MCF 10A (cell line): ENCODE measurements at regions not wholly inside any gene's neighbourhood (a gene's known extent, or its start where the extent isn't known, plus 50 kb on each side); places are given as distances from the start of the nearest gene placed in this dataset.
A peak's percentile ranks its signal among the peaks of the same experiment; 100 is the strongest.

Experiments
- BruUV-seq: library from RNA; stranded (reverse); fragments of 400-500 nt; replicated peaks from 2 replicates; lab custom pipeline; 2021; lab: Mats Ljungman, UMichigan
- CTCF ChIA-PET: fragments of 300-600 bp; sonication (Branson Sonifier 250); formaldehyde crosslinking; extraction: SDS; loops from one replicate; lab custom pipeline; 2021; ENCODE audit warnings: antibody characterized with exemption, inconsistent platforms; lab: Yijun Ruan, JAX
- POLR2A ChIA-PET: fragments of 300-600, 350-650 bp; sonication (Branson Sonifier 250); formaldehyde crosslinking; extraction: SDS; loops from one replicate; lab custom pipeline; 2020; ENCODE audit warnings: antibody characterized with exemption, inconsistent platforms; lab: Yijun Ruan, JAX
- DNase-seq: peaks from one replicate; pipeline ENCODE4 v3.0.0-alpha.2; 2018; ENCODE audit not compliant: unreplicated experiment
- H3K27ac Mint-ChIP-seq: one replicate; pipeline ENCODE4 v1.8.0; 2022; ENCODE audit warnings: mild to moderate bottlenecking, low read depth, mixed read lengths; ENCODE audit not compliant: unreplicated experiment
- H3K27me3 Mint-ChIP-seq: one replicate; pipeline ENCODE4 v1.8.0; 2022; ENCODE audit warnings: mixed read lengths; ENCODE audit not compliant: insufficient read depth, unreplicated experiment
- H3K36me3 Mint-ChIP-seq: one replicate; pipeline ENCODE4 v1.8.0; 2022; ENCODE audit warnings: mild to moderate bottlenecking, moderate library complexity, mixed read lengths; ENCODE audit not compliant: insufficient read depth, unreplicated experiment
- H3K4me1 Mint-ChIP-seq: one replicate; pipeline ENCODE4 v1.8.0; 2022; ENCODE audit warnings: mixed read lengths; ENCODE audit not compliant: insufficient read depth, unreplicated experiment
- H3K4me3 Mint-ChIP-seq: one replicate; pipeline ENCODE4 v1.8.0; 2022; ENCODE audit warnings: mild to moderate bottlenecking, moderate library complexity, mixed read lengths; ENCODE audit not compliant: unreplicated experiment
- H3K9me3 Mint-ChIP-seq: one replicate; pipeline ENCODE4 v1.8.0; 2022; ENCODE audit warnings: mixed read lengths; ENCODE audit not compliant: unreplicated experiment
- intact Hi-C: fragments of 100-400 bp; cut with micrococcal nuclease; formaldehyde crosslinking; loops from 2 replicates; pipeline ENCODE4 v1.14.1; 2022
- TF ChIP-seq, protein P1 (sequence below): fragments of 200-600 bp; IDR thresholded peaks from one replicate; pipeline ENCODE4 v1.8.0; 2022; ENCODE audit warnings: antibody characterized with exemption, mild to moderate bottlenecking; ENCODE audit not compliant: unreplicated experiment

DNA sequence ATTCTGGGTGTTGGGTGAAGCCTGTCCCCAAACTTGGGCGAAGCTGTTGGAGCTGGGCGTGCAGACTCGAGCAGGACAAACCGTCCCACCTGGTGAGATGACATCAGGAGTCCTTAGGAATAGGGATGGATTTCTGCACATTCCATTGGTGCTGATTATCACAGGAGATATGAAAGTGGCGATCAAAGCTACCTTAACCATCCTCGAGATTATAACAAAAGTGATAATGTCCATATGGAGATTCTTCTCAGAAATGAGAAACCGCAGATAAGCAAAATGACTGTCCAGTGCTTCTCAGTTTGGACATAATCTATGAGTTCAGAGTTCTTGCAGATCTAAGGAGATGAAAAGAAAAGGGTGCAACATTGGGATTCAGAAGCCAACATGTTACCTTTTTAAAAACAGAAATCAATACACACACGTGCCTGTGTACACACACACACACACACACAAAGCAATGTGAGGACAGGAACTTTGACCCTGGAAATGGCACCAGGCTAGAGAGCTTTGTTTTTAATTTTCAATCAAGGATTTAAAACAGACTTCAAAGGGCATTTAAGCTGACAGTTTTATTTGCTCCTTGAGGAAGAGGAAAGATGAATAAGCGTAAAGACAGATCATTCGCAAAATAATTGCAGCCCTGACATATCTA is 165.4 kb downstream of the CD83 start:
- intact Hi-C loops = no loop called here
- Mint-ChIP-seq H3K9me3 (no peaks in the 10 kb centered on the region), H3K4me3 (no peak overlapping the region), H3K27me3 (no peaks in the 10 kb centered on the region), H3K36me3 (no peaks in the 10 kb centered on the region), H3K4me1 (peaks cover 19% of the 10 kb centered on the region), H3K27ac (no peak overlapping the region)
- ChIA-PET POLR2A (interaction anchor here (0.7 kb wide), 1 partner anchor 12 kb away, joined by 3 read pairs; no protein-coding TSS in a partner anchor), CTCF (interaction anchor here (0.9 kb wide), 1 partner anchor 10 kb away, joined by 4 read pairs; no protein-coding TSS in a partner anchor)
- no peak for DNase-seq
- TF ChIP-seq, protein P1, sequence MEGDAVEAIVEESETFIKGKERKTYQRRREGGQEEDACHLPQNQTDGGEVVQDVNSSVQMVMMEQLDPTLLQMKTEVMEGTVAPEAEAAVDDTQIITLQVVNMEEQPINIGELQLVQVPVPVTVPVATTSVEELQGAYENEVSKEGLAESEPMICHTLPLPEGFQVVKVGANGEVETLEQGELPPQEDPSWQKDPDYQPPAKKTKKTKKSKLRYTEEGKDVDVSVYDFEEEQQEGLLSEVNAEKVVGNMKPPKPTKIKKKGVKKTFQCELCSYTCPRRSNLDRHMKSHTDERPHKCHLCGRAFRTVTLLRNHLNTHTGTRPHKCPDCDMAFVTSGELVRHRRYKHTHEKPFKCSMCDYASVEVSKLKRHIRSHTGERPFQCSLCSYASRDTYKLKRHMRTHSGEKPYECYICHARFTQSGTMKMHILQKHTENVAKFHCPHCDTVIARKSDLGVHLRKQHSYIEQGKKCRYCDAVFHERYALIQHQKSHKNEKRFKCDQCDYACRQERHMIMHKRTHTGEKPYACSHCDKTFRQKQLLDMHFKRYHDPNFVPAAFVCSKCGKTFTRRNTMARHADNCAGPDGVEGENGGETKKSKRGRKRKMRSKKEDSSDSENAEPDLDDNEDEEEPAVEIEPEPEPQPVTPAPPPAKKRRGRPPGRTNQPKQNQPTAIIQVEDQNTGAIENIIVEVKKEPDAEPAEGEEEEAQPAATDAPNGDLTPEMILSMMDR = no peak
- BruUV-seq = no TSS peak

DNA sequence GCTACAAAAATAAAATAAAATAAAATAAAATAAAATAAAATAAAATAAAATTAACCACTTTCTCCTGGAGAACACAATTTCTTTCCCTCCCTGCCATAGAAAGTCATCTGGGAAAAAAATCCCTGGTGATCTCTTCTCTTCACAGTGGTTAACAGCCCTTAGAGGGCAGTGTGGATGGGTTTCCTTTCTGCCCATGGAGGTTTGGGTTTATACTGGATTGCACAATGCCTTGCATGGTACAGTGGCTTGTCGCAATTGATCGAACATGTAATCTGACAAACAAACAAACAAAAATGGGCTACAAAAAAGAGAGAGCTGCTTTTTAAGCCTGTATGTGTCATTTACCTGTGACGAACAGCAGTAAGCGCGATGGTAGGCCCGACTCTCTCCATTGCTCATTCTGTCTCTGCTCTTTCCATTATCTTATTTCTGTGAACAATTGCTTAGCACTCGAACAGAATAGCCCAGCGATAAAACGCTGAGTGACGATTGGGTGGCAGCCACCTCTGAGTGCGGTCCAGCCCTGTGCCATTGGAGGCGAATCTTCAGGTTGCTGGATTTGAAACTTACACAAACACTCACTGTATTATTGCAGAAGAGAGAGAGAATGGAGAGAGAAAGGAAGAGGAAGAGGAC is 166.1 kb downstream of the CD83 start:
- BruUV-seq = no TSS peak
- CTCF ChIA-PET = interaction anchor here (0.9 kb wide), 1 partner anchor 11 kb away, joined by 4 read pairs; no protein-coding TSS in a partner anchor
- POLR2A ChIA-PET = no interaction called here
- intact Hi-C loops = no loop called here
- peak; percentile 48 for DNase-seq
- Mint-ChIP-seq H3K27ac (no peak overlapping the region), H3K4me3 (no peak overlapping the region), H3K27me3 (no peaks in the 10 kb centered on the region), H3K9me3 (no peaks in the 10 kb centered on the region), H3K4me1 (peaks cover 19% of the 10 kb centered on the region), H3K36me3 (no peaks in the 10 kb centered on the region)
- TF ChIP-seq, protein P1 = no peak

DNA sequence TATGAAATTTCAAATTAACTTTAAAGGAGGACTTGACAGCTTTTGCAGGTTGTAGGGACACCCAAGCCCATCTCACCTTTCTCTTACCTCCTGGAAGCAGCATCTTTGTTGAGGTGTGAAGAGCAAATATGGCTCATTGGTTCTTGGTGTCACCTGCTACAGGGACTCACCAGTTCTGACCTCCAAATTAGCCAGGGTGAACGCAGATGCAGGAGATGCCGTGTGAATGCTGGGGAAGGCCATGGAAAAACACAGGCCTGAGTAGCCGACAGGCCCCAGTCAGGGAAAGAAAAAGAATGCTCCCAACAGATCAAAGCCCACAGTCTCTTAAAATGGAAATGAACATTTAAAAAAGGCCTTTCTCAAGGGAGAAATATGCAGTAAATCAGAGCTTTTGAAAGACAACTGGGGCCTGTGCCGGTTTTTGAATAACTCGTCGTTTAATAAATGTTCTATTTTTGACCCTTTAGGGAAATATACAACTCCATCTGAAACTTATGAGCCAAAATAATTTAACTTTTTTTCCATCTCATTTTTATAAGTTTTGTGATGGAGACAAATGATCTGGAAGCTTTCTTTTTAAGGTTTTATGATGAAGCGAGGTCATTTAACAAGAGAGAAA is 167.5 kb downstream of the CD83 start:
- ChIA-PET POLR2A (interaction anchor here (0.6 kb wide), 1 partner anchor 18 kb away, joined by 3 read pairs; no protein-coding TSS in a partner anchor), CTCF (interaction anchor here (0.7 kb wide), 1 partner anchor 1004 kb away, joined by 3 read pairs; no protein-coding TSS in a partner anchor)
- no peak overlapping the region for H3K27ac Mint-ChIP-seq
- H3K27me3 Mint-ChIP-seq = no peaks in the 10 kb centered on the region
- no peak for DNase-seq
- H3K9me3 Mint-ChIP-seq = no peaks in the 10 kb centered on the region
- peaks cover 19% of the 10 kb centered on the region for H3K4me1 Mint-ChIP-seq
- intact Hi-C loops = no loop called here
- TF ChIP-seq, protein P1 = no peak
- no peak overlapping the region for H3K4me3 Mint-ChIP-seq
- no peaks in the 10 kb centered on the region for H3K36me3 Mint-ChIP-seq
- no TSS peak for BruUV-seq

DNA sequence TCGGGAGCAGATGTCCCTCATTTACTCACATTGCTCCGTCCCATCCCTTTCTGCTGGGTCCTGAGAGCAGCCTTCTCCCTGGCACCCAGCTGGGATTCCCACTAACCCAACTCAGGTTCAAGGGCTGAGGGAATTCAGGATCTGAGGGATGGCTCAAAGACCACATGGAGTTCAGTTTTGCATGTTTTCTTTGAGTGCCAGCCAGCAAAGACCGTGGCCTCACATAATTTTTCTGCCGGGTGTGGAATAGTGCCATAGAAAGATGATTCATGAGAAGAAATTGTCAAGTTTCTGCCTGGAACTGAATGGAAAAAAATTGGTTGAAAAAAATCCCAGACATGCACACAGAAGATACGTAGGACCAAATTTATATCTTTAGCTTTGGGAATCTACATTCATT is 168.6 kb downstream of the CD83 start:
- H3K27me3 Mint-ChIP-seq = no peaks in the 10 kb centered on the region
- H3K9me3 Mint-ChIP-seq = no peaks in the 10 kb centered on the region
- DNase-seq = peak; percentile 90
- ChIA-PET CTCF (no interaction called here), POLR2A (interaction anchor here (0.9 kb wide), 1 partner anchor 14 kb away, joined by 5 read pairs; no protein-coding TSS in a partner anchor)
- no peaks in the 10 kb centered on the region for H3K36me3 Mint-ChIP-seq
- peaks cover 19% of the 10 kb centered on the region for H3K4me1 Mint-ChIP-seq
- peak overlapping the region; percentile 44 for H3K27ac Mint-ChIP-seq
- H3K4me3 Mint-ChIP-seq = no peak overlapping the region
- no TSS peak for BruUV-seq
- TF ChIP-seq, protein P1 = no peak
- intact Hi-C loops = no loop called here
